ENCODE measurements at regions not wholly inside any gene's neighbourhood (a gene's known extent, or its start where the extent isn't known, plus 50 kb on each side); places are given as distances from the start of the nearest gene placed in this dataset.
"Not testable (repeated sequence)": the region's sequence is repeated elsewhere in the genome, so short reads cannot be mapped to it uniquely, and the experiment has no call there.

GRCh38 chr7:131068604-131069021 is 259.1 kb upstream of the MKLN1 start:
- no peaks in the 10 kb centered on the region for H3K36me3 ChIP-seq (ENCODE audit: control insufficient read depth, insufficient read depth, low read length)
- H3K4me1 ChIP-seq (ENCODE audit: control insufficient read depth, insufficient read depth, low read length), result peaks cover 2% of the 10 kb centered on the region
- no peak overlapping the region for H3K9ac ChIP-seq (ENCODE audit: low read length)
- H3K4me3 ChIP-seq (ENCODE audit: low read length), result no peak overlapping the region
- no peaks in the 10 kb centered on the region for H3K27me3 ChIP-seq (ENCODE audit: control insufficient read depth, insufficient read depth, low read length)
- H3K27ac ChIP-seq (ENCODE audit: low read depth, low read length), result no peak overlapping the region

- H3K4me3 ChIP-seq (ENCODE audit: low read length), result peak overlapping the region; percentile 30
- no peak overlapping the region for H3K9ac ChIP-seq (ENCODE audit: low read length)
- peaks cover 5% of the 10 kb centered on the region for H3K4me1 ChIP-seq (ENCODE audit: control insufficient read depth, insufficient read depth, low read length)
- no peaks in the 10 kb centered on the region for H3K27me3 ChIP-seq (ENCODE audit: control insufficient read depth, insufficient read depth, low read length)
- H3K27ac ChIP-seq (ENCODE audit: low read depth, low read length), result peak overlapping the region; percentile 35
- no peaks in the 10 kb centered on the region for H3K36me3 ChIP-seq (ENCODE audit: control insufficient read depth, insufficient read depth, low read length)
These were observed 255.7 kb upstream of the MKLN1 start for GRCh38 chr7:131071786-131072504.

- H3K36me3 ChIP-seq (ENCODE audit: control insufficient read depth, insufficient read depth, low read length), result no peaks in the 10 kb centered on the region
- no peak overlapping the region for H3K4me3 ChIP-seq (ENCODE audit: low read length)
- no peak overlapping the region for H3K27ac ChIP-seq (ENCODE audit: low read depth, low read length)
- H3K27me3 ChIP-seq (ENCODE audit: control insufficient read depth, insufficient read depth, low read length), result no peaks in the 10 kb centered on the region
- H3K4me1 ChIP-seq (ENCODE audit: control insufficient read depth, insufficient read depth, low read length), result peaks cover 6% of the 10 kb centered on the region
- no peak overlapping the region for H3K9ac ChIP-seq (ENCODE audit: low read length)
These were observed 255.1 kb upstream of the MKLN1 start for GRCh38 chr7:131072505-131073091.

- H3K27me3 ChIP-seq (ENCODE audit: control insufficient read depth, insufficient read depth, low read length), result no peaks in the 10 kb centered on the region
- H3K27ac ChIP-seq (ENCODE audit: low read depth, low read length), result no peak overlapping the region
- H3K4me3 ChIP-seq (ENCODE audit: low read length), result no peak overlapping the region
- no peaks in the 10 kb centered on the region for H3K36me3 ChIP-seq (ENCODE audit: control insufficient read depth, insufficient read depth, low read length)
- peaks cover 6% of the 10 kb centered on the region for H3K4me1 ChIP-seq (ENCODE audit: control insufficient read depth, insufficient read depth, low read length)
- no peak overlapping the region for H3K9ac ChIP-seq (ENCODE audit: low read length)
These were observed 253.6 kb upstream of the MKLN1 start for GRCh38 chr7:131074043-131074442.

- Histone ChIP-seq H3K4me3 (ENCODE audit: low read length) (no peak overlapping the region), H3K27ac (ENCODE audit: low read depth, low read length) (no peak overlapping the region), H3K4me1 (ENCODE audit: control insufficient read depth, insufficient read depth, low read length) (peaks cover 6% of the 10 kb centered on the region), H3K9ac (ENCODE audit: low read length) (no peak overlapping the region), H3K27me3 (ENCODE audit: control insufficient read depth, insufficient read depth, low read length) (no peaks in the 10 kb centered on the region), H3K36me3 (ENCODE audit: control insufficient read depth, insufficient read depth, low read length) (no peaks in the 10 kb centered on the region)
These were observed 253.1 kb upstream of the MKLN1 start for GRCh38 chr7:131074585-131074984.

- no peak overlapping the region for H3K9ac ChIP-seq (ENCODE audit: low read length)
- H3K4me1 ChIP-seq (ENCODE audit: control insufficient read depth, insufficient read depth, low read length), result peaks cover 6% of the 10 kb centered on the region
- no peak overlapping the region for H3K4me3 ChIP-seq (ENCODE audit: low read length)
- H3K27ac ChIP-seq (ENCODE audit: low read depth, low read length), result no peak overlapping the region
- H3K27me3 ChIP-seq (ENCODE audit: control insufficient read depth, insufficient read depth, low read length), result no peaks in the 10 kb centered on the region
- no peaks in the 10 kb centered on the region for H3K36me3 ChIP-seq (ENCODE audit: control insufficient read depth, insufficient read depth, low read length)
These were observed 252.3 kb upstream of the MKLN1 start for GRCh38 chr7:131075406-131075805.

GRCh38 chr7:131076032-131076431 is 251.6 kb upstream of the MKLN1 start:
- Histone ChIP-seq H3K36me3 (ENCODE audit: control insufficient read depth, insufficient read depth, low read length) (no peaks in the 10 kb centered on the region), H3K27ac (ENCODE audit: low read depth, low read length) (no peak overlapping the region), H3K4me1 (ENCODE audit: control insufficient read depth, insufficient read depth, low read length) (peaks cover 6% of the 10 kb centered on the region), H3K4me3 (ENCODE audit: low read length) (no peak overlapping the region), H3K9ac (ENCODE audit: low read length) (no peak overlapping the region), H3K27me3 (ENCODE audit: control insufficient read depth, insufficient read depth, low read length) (no peaks in the 10 kb centered on the region)

GRCh38 chr7:131076711-131077181 is 250.9 kb upstream of the MKLN1 start:
- Histone ChIP-seq H3K9ac (ENCODE audit: low read length) (no peak overlapping the region), H3K27me3 (ENCODE audit: control insufficient read depth, insufficient read depth, low read length) (no peaks in the 10 kb centered on the region), H3K36me3 (ENCODE audit: control insufficient read depth, insufficient read depth, low read length) (no peaks in the 10 kb centered on the region), H3K4me1 (ENCODE audit: control insufficient read depth, insufficient read depth, low read length) (peaks cover 6% of the 10 kb centered on the region), H3K27ac (ENCODE audit: low read depth, low read length) (no peak overlapping the region), H3K4me3 (ENCODE audit: low read length) (no peak overlapping the region)

- peaks cover 6% of the 10 kb centered on the region for H3K4me1 ChIP-seq (ENCODE audit: control insufficient read depth, insufficient read depth, low read length)
- H3K36me3 ChIP-seq (ENCODE audit: control insufficient read depth, insufficient read depth, low read length), result no peaks in the 10 kb centered on the region
- H3K27me3 ChIP-seq (ENCODE audit: control insufficient read depth, insufficient read depth, low read length), result no peaks in the 10 kb centered on the region
- H3K4me3 ChIP-seq (ENCODE audit: low read length), result no peak overlapping the region
- no peak overlapping the region for H3K27ac ChIP-seq (ENCODE audit: low read depth, low read length)
- H3K9ac ChIP-seq (ENCODE audit: low read length), result no peak overlapping the region
These were observed 249.9 kb upstream of the MKLN1 start for GRCh38 chr7:131077735-131078134.

- H3K27me3 ChIP-seq (ENCODE audit: control insufficient read depth, insufficient read depth, low read length), result no peaks in the 10 kb centered on the region
- H3K36me3 ChIP-seq (ENCODE audit: control insufficient read depth, insufficient read depth, low read length), result no peaks in the 10 kb centered on the region
- H3K9ac ChIP-seq (ENCODE audit: low read length), result no peak overlapping the region
- H3K4me1 ChIP-seq (ENCODE audit: control insufficient read depth, insufficient read depth, low read length), result peaks cover 6% of the 10 kb centered on the region
- H3K4me3 ChIP-seq (ENCODE audit: low read length), result no peak overlapping the region
- no peak overlapping the region for H3K27ac ChIP-seq (ENCODE audit: low read depth, low read length)
These were observed 246.9 kb upstream of the MKLN1 start for GRCh38 chr7:131080754-131081153.

GRCh38 chr7:131081308-131081707 is 246.4 kb upstream of the MKLN1 start:
- Histone ChIP-seq H3K36me3 (ENCODE audit: control insufficient read depth, insufficient read depth, low read length) (no peaks in the 10 kb centered on the region), H3K9ac (ENCODE audit: low read length) (no peak overlapping the region), H3K4me3 (ENCODE audit: low read length) (no peak overlapping the region), H3K27ac (ENCODE audit: low read depth, low read length) (no peak overlapping the region), H3K4me1 (ENCODE audit: control insufficient read depth, insufficient read depth, low read length) (peaks cover 5% of the 10 kb centered on the region), H3K27me3 (ENCODE audit: control insufficient read depth, insufficient read depth, low read length) (no peaks in the 10 kb centered on the region)

- Histone ChIP-seq H3K9ac (ENCODE audit: low read length) (no peak overlapping the region), H3K27me3 (ENCODE audit: control insufficient read depth, insufficient read depth, low read length) (no peaks in the 10 kb centered on the region), H3K27ac (ENCODE audit: low read depth, low read length) (no peak overlapping the region), H3K36me3 (ENCODE audit: control insufficient read depth, insufficient read depth, low read length) (no peaks in the 10 kb centered on the region), H3K4me3 (ENCODE audit: low read length) (no peak overlapping the region), H3K4me1 (ENCODE audit: control insufficient read depth, insufficient read depth, low read length) (no peaks in the 10 kb centered on the region)
These were observed 243.9 kb upstream of the MKLN1 start for GRCh38 chr7:131083781-131084180.

- not testable (repeated sequence) for H3K36me3 ChIP-seq (ENCODE audit: control insufficient read depth, insufficient read depth, low read length); H3K4me1 ChIP-seq (ENCODE audit: control insufficient read depth, insufficient read depth, low read length); H3K27ac ChIP-seq (ENCODE audit: low read depth, low read length); H3K4me3 ChIP-seq (ENCODE audit: low read length); H3K9ac ChIP-seq (ENCODE audit: low read length); H3K27me3 ChIP-seq (ENCODE audit: control insufficient read depth, insufficient read depth, low read length)
These were observed 243.3 kb upstream of the MKLN1 start for GRCh38 chr7:131084336-131084735.
